B cell (primary cell): ENCODE measurements at regions not wholly inside any gene's neighbourhood (a gene's known extent, or its start where the extent isn't known, plus 50 kb on each side); places are given as distances from the start of the nearest gene placed in this dataset.

Source experiments
- ATAC-seq: fragments of 200-7000 bp; cut with Tn5 transposase; one replicate; pipeline ENCODE4 v1.10.0; 2021; ENCODE audit warnings: low read depth, mild to moderate bottlenecking, moderate number of reproducible peaks, moderate library complexity
- CTCF ChIA-PET: fragments of 350-600 bp; sonication (Branson Sonifier 250); formaldehyde crosslinking; loops from one replicate; lab custom pipeline; 2021; ENCODE audit warnings: antibody characterized with exemption, inconsistent platforms; lab: Charles Lee
- POLR2A ChIA-PET: fragments of 350-600 bp; sonication (Branson Sonifier 250); formaldehyde crosslinking; loops from one replicate; lab custom pipeline; 2021; ENCODE audit warnings: antibody characterized with exemption; lab: Charles Lee
- DNase-seq: peaks from one replicate; pipeline ENCODE4 v3.0.0; 2013
- H2AFZ ChIP-seq: 2 replicates; pipeline ENCODE4 v1.6.1; 2012; ENCODE audit warnings: mild to moderate bottlenecking, low read depth, low read length; ENCODE audit not compliant: insufficient read depth, poor library complexity, severe bottlenecking
- H3K27ac ChIP-seq, 2 donors: 1 replicate in 1 of 2; 2 replicates in 1 of 2; pipeline ENCODE4 v1.5.1; 2012 to 2013; ENCODE audit warnings: low read length in 2 of 2, mild to moderate bottlenecking in 2 of 2, moderate library complexity in 1 of 2
- H3K27me3 ChIP-seq, 4 experiments: fragments of 200-600 bp in 1 of 4; sonication (generic) in 1 of 4; replicated peaks in 1 of 4; 1 replicate in 2 of 4; 2 replicates in 2 of 4; pipeline versions ENCODE4 v1.6.1 to v1.7.0; 2013 to 2016; ENCODE audit warnings: low read length in 3 of 4, mild to moderate bottlenecking in 2 of 4, mixed read lengths in 1 of 4, moderate library complexity in 1 of 4; ENCODE audit not compliant: insufficient read depth in 4 of 4, control insufficient read depth in 3 of 4; ENCODE audit errors: control extremely low read depth in 1 of 4
- H3K36me3 ChIP-seq, 2 experiments: replicated peaks in 1 of 2; 1 replicate in 1 of 2; 2 replicates in 1 of 2; pipeline versions ENCODE4 v1.6.1 to v1.7.1; 2013; ENCODE audit warnings: low read length in 1 of 2; ENCODE audit not compliant: insufficient read depth in 2 of 2, control insufficient read depth in 1 of 2; ENCODE audit errors: control extremely low read depth in 1 of 2, extremely low read depth in 1 of 2
- H3K4me1 ChIP-seq, 2 donors: fragments of 200-600 bp in 1 of 2; sonication (generic) in 1 of 2; 1 replicate in 1 of 2; 2 replicates in 1 of 2; pipeline versions ENCODE4 v1.5.1 to v1.6.1; 2013 to 2017; ENCODE audit warnings: low read length in 2 of 2; ENCODE audit not compliant: control insufficient read depth in 2 of 2, insufficient read depth in 2 of 2
- H3K4me2 ChIP-seq: replicated peaks from 2 replicates; pipeline ENCODE3; 2012; ENCODE audit warnings: mild to moderate bottlenecking, low read depth, low read length; ENCODE audit not compliant: poor library complexity, severe bottlenecking
- H3K4me3 ChIP-seq, 5 experiments: fragments of 200-600 bp in 1 of 5; sonication (generic) in 1 of 5; 1 replicate in 3 of 5; 2 replicates in 2 of 5; pipeline versions ENCODE4 v1.5.1 to v1.7.0; 2011 to 2016; ENCODE audit warnings: low read length in 4 of 5, mild to moderate bottlenecking in 4 of 5, low read depth in 2 of 5, control low read depth in 1 of 5, moderate library complexity in 1 of 5; ENCODE audit not compliant: insufficient read depth in 1 of 5; ENCODE audit errors: control extremely low read depth in 1 of 5, extremely low read depth in 1 of 5
- H3K79me2 ChIP-seq: fragments of 200-600 bp; sonication (generic); one replicate; pipeline ENCODE4 v1.6.0; 2016; ENCODE audit warnings: low read length; ENCODE audit not compliant: control insufficient read depth, insufficient read depth
- H3K9ac ChIP-seq: fragments of 200-600 bp; sonication (generic); 2 replicates; pipeline ENCODE4 v1.6.1; 2017; ENCODE audit warnings: mild to moderate bottlenecking, low read length, moderate library complexity
- H3K9me3 ChIP-seq, 3 donors: one replicate each; pipeline versions ENCODE4 v1.6.1 to v1.7.1; 2013; ENCODE audit warnings: low read length in 2 of 3; ENCODE audit not compliant: control insufficient read depth in 2 of 3, insufficient read depth in 1 of 3; ENCODE audit errors: control extremely low read depth in 1 of 3
- H4K20me1 ChIP-seq: 2 replicates; pipeline ENCODE4 v1.6.0; 2012; ENCODE audit warnings: mild to moderate bottlenecking, low read length; ENCODE audit not compliant: insufficient read depth, control insufficient read depth, poor library complexity, severe bottlenecking
- H3K27ac Mint-ChIP-seq: one replicate; pipeline ENCODE4 v1.8.0; 2021; ENCODE audit warnings: mixed read lengths
- H3K27me3 Mint-ChIP-seq: one replicate; pipeline ENCODE4 v1.8.0; 2021; ENCODE audit warnings: mixed read lengths
- H3K4me1 Mint-ChIP-seq: one replicate; pipeline ENCODE4 v1.8.0; 2021; ENCODE audit warnings: mixed read lengths
- H3K4me3 Mint-ChIP-seq: one replicate; pipeline ENCODE4 v1.8.0; 2021; ENCODE audit warnings: mixed read lengths
- H3K9me3 Mint-ChIP-seq: one replicate; pipeline ENCODE4 v1.8.0; 2022; ENCODE audit warnings: mixed read lengths; ENCODE audit not compliant: insufficient read depth
- EZH2 ChIP-seq: IDR thresholded peaks from 2 replicates; pipeline ENCODE4 v1.6.1; 2012; ENCODE audit warnings: borderline replicate concordance, low read depth, mild to moderate bottlenecking, moderate library complexity, low read length; ENCODE audit not compliant: insufficient read depth, poor library complexity, severe bottlenecking
- WGBS: methylation state at CpG from one replicate; pipeline ENCODE4 v1.1.5; 2013; ENCODE audit warnings: missing lambda C conversion rate; ENCODE audit not compliant: insufficient coverage; 5-methylcytosine and 5-hydroxymethylcytosine counted together
- intact Hi-C: fragments of 100-400 bp; cut with micrococcal nuclease; formaldehyde crosslinking; loops from one replicate; pipeline ENCODE4 v1.10.0; 2022
- TF ChIP-seq, protein P1 (sequence below): fragments of 200-600 bp; IDR thresholded peaks from one replicate; pipeline ENCODE4 v1.8.0; 2022; ENCODE audit warnings: antibody characterized with exemption, mild to moderate bottlenecking

DNA sequence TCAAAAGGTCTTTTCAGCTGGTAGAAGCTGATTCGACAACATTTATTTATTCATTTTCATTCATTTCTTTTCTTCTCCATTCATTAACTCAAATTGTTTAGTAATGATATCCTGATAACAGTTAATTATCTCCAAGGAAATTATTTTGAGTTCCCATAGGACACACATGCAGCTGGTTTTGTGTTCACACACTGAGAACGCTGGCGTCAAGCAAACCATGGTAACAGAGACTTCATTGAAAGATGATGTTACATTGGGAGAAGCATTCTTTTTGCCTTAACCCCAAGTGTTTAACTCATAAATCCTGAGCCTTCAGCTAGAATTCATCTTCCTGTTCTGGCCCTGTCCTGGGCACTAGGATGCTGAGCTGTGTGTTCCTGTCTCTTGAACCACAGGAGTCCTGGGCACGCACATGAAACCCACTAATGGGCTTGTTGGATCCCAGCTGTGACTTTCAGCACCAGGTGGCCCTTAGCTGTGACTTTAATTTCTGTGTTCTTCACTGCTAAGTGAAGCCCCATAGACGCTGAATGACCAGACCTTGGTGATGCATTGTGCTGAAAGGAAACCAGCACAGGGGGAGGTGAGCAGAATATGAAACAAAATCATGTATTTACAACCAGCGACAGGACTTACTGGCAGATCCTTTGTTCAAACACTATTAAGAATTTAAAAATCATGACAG lies 121.5 kb upstream of the PRSS58 start:
- ATAC-seq = no peak
- intact Hi-C loops = no loop called here
- Histone ChIP-seq H4K20me1 (no peaks in the 10 kb centered on the region), H3K27me3 (peaks cover 0 to 2% (median 0%) of the 10 kb centered on the region in 4 experiments), H3K36me3 (no peaks in the 10 kb centered on the region), H3K4me3 (no peak overlapping the region), H3K9ac (no peak overlapping the region), H3K4me1 (peaks cover 2 to 3% of the 10 kb centered on the region in 2 donors), H2AFZ (no peak overlapping the region), H3K4me2 (no peak overlapping the region), H3K9me3 (no peaks in the 10 kb centered on the region), H3K79me2 (no peaks in the 10 kb centered on the region), H3K27ac (no peak overlapping the region)
- 74% methylated on average over 2 of the region's 6 CpGs for WGBS
- H3K27me3 Mint-ChIP-seq = peaks cover 21% of the 10 kb centered on the region
- no peak overlapping the region for H3K27ac Mint-ChIP-seq
- ChIA-PET POLR2A (no interaction called here), CTCF (interaction anchor here (1.5 kb wide), 1 partner anchor 21 kb away, joined by 3 read pairs; no protein-coding TSS in a partner anchor)
- no peak for TF ChIP-seq EZH2
- TF ChIP-seq, protein P1, sequence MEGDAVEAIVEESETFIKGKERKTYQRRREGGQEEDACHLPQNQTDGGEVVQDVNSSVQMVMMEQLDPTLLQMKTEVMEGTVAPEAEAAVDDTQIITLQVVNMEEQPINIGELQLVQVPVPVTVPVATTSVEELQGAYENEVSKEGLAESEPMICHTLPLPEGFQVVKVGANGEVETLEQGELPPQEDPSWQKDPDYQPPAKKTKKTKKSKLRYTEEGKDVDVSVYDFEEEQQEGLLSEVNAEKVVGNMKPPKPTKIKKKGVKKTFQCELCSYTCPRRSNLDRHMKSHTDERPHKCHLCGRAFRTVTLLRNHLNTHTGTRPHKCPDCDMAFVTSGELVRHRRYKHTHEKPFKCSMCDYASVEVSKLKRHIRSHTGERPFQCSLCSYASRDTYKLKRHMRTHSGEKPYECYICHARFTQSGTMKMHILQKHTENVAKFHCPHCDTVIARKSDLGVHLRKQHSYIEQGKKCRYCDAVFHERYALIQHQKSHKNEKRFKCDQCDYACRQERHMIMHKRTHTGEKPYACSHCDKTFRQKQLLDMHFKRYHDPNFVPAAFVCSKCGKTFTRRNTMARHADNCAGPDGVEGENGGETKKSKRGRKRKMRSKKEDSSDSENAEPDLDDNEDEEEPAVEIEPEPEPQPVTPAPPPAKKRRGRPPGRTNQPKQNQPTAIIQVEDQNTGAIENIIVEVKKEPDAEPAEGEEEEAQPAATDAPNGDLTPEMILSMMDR = no peak
- H3K4me3 Mint-ChIP-seq = no peak overlapping the region
- no peaks in the 10 kb centered on the region for H3K9me3 Mint-ChIP-seq
- DNase-seq = no peak
- H3K4me1 Mint-ChIP-seq = peaks cover 1% of the 10 kb centered on the region

DNA sequence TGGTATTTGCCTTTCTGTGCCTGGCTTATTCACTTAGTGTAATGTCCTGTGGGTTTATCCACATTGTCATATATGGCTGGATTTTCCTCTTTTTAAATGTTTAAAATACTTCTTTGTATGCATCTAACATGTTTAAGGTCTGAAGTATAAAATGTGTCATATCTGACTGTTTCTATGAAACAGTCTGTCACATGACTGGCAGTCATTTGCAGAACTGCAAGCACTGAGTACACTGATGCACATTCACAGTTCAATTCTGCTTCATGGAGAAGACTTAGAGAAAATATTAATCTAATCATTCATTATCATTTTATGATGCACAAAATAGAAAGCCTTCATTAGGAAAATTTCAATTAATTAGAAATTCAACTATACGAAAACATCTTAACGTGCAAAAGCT lies 119.7 kb upstream of the PRSS58 start:
- ChIA-PET POLR2A (no interaction called here), CTCF (no interaction called here)
- no CpG with 5 or more reads among the region's 2 CpGs for WGBS
- DNase-seq = no peak
- Histone ChIP-seq H3K27me3 (no peaks in the 10 kb centered on the region), H3K4me2 (no peak overlapping the region), H4K20me1 (no peaks in the 10 kb centered on the region), H3K4me3 (no peak overlapping the region), H2AFZ (no peak overlapping the region), H3K9ac (no peak overlapping the region), H3K79me2 (no peaks in the 10 kb centered on the region), H3K36me3 (no peaks in the 10 kb centered on the region), H3K4me1 (no peaks in the 10 kb centered on the region), H3K9me3 (no peaks in the 10 kb centered on the region), H3K27ac (no peak overlapping the region)
- Mint-ChIP-seq H3K27ac (no peak overlapping the region), H3K4me1 (no peaks in the 10 kb centered on the region), H3K9me3 (no peaks in the 10 kb centered on the region), H3K27me3 (peaks cover 14% of the 10 kb centered on the region), H3K4me3 (no peak overlapping the region)
- ATAC-seq = no peak
- no peak for TF ChIP-seq EZH2
- TF ChIP-seq, protein P1 = no peak
- intact Hi-C loops = no loop called here
